Stimulated activated CD4-positive, alpha-beta T cell treated with anti-CD3 and anti-CD28 coated beads, Interleukin-4, amount 100 ng/mL, for 24 hours (primary cell): ENCODE measurements at regions not wholly inside any gene's neighbourhood (a gene's known extent, or its start where the extent isn't known, plus 50 kb on each side); places are given as distances from the start of the nearest gene placed in this dataset.

ENCODE experiments used
- DNase-seq: peaks from one replicate; pipeline ENCODE4 v3.0.0-alpha.2; 2020

DNA sequence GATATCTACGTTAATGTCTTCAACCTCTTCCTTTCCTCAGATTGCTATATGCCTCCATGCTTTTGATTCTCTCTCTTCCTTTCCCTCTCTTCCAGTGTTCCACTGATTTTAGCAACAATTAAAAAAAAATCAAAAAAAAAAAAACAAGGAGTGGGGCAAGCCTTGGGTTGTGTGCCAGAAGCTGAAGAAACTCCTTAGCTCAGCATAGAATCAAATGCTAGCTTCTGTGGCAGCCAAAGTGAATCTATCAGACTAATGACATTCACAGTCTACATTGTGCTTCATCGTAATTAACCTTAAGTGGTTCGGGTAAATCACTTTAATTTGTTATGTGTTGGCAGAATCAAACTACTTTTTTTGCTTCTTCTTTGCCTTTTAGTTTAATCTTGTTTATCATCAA is 237.3 kb downstream of the TMEM167A start:
- DNase-seq = no peak

DNA sequence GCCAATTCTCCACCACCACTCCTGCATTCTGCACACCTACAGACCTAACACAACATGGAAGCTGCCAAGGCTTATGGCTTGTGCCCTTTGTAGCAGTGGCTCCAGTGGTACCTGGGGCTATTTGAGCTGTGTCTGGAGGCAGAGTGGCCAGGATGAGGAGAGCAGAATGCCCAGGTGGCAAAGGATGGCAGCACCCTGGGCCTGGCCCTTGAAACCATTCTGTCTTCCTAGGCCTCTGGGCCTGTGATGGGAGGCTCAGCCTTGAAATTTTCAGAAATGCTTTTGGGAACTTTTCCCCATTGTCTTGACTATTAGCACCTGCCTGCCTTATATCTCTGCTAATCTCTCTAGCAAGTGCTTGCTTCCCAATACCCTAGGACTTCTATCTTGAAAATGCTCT is 241.7 kb downstream of the TMEM167A start:
- no peak for DNase-seq

DNA sequence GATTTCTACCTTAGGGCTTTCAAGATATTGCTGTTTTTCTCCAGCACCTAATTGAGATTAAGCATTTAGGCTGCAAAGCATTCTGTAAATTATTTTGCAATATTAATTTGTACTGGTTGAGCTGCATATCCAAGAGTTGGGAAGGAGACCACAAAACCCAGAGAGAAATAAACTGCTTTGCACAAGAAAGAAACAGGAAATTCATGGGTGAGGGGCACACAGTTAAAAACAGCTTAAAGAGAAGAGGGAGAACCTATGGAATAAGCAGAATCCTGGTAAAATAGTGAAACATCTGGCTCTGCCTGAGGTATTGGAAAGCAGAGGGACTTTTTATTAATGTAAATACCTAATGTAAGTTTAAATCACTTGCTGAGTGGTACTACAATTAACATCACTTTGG is 243.0 kb downstream of the TMEM167A start:
- no peak for DNase-seq

DNA sequence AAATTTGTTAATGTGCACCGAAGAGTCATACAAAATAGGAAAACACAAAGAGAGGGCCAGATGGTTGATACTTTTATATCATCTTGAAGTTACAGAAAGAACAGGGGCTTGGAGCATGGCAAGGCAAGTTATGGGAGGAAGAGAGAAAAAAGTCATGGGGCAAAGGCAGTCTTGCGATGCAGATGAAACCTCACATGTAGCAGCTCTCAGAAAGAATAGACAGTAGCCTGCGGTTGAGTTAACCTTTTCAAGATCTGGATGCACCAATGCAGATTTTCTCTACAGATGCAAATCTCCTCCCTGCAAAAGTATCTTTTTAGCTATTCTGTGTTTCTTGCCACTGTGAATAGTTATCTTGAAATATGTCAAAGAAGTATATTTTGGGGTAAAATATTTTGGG is 243.9 kb downstream of the TMEM167A start:
- no peak for DNase-seq

DNA sequence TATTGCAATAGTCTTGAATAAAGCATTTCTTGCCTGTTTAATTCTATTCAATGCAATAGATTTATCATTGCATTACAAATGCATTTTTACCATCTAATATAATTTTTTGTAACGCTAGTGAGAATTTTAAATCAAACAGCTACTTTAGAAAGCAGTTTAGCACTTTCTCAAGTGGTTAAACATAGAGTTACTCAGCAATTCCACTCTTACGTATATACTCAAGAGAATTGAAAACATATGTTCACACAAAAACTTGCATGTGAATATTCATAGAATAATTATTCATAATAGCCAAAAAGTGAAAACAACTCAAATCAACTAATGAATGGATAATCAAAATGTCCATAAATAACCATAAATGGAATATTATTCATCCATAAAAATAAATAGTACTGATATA is 244.7 kb downstream of the TMEM167A start:
- no peak for DNase-seq

DNA sequence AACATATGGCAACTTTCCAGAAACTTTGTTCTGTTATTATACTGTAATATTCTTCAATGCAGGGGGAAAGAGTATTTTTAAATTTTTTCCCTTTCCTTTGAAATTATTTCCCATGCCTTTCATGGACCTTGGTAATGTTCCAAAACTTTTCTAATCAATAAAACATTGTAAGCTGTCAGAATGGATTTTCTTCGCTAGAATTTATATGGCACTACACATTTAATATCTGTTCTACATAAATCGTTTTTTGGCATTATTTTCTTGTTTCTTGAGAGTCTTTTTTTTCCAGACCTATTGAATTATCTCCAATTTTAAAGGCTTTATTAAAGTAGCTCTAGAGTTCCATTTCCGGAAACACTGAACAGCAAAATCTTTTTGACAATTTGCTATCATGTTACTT is 249.0 kb downstream of the TMEM167A start:
- no peak for DNase-seq

DNA sequence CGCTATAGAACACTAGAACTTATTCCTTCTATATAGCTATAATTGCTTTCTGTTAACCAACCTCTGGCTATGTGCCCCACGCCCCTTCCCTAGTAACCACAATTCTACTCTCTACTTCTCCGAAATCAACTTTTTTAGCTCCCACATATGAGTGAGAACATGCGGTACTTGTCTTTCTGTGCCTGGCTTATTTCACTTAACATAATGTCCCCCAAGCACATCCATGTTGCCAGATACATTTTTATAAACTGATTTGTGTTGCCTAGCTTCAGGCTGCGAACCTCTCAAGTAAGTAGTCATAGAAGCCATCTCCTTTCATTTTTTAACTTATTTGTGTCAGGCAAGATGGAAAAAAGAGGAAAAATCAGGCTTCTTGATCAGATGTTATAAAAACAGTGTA is 249.5 kb downstream of the TMEM167A start:
- no peak for DNase-seq

DNA sequence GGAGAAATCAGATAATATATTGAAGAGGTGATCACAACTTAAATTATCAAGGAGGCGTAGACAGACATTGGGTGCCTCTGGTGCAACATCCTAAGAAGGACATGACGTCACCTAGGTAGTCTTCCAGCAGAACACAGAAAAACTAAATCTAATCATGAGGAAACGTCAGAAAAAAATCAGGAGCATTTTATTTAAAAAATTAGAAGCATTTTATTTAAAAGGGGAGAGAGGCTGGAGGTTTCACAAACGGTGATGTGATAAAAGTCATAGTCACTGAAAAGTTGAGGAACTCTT is 254.6 kb downstream of the TMEM167A start:
- no peak for DNase-seq

DNA sequence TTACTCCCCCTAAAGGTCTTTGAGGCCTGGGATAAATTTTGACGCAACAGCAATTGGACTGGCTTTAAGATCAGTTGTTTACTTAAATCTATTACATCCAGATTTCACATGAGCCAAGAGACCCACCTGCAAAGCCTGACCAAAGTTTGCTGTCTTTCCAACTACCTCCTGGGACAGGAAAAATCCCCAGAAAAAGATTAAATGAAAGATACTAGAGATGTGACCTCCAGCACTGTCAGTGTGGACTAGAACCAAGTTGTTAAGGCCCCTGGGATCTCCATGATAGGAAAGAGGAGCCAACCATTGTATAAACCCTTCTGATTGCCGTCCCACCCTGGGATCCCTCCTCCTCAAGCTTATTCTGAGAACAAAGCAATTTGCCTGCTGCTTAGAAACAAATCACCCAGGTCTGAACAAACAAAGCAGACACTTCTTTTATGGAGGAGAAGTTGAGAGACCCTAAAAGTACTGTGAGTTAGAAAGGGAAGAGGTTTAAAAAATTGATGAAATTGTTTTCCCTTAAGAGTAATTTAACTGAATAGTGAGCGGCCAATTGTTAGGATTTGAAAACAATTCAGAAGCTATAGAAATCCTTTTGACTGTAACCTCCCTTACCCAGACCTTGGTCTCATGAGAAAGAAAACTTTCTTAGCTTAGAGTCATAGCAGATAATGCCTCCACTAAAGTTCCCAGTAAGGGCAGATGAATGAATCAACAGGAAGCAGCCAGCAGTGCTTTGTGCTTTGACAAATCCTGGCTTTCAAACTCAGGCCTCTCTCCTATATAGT is 255.2 kb downstream of the TMEM167A start:
- DNase-seq = no peak

DNA sequence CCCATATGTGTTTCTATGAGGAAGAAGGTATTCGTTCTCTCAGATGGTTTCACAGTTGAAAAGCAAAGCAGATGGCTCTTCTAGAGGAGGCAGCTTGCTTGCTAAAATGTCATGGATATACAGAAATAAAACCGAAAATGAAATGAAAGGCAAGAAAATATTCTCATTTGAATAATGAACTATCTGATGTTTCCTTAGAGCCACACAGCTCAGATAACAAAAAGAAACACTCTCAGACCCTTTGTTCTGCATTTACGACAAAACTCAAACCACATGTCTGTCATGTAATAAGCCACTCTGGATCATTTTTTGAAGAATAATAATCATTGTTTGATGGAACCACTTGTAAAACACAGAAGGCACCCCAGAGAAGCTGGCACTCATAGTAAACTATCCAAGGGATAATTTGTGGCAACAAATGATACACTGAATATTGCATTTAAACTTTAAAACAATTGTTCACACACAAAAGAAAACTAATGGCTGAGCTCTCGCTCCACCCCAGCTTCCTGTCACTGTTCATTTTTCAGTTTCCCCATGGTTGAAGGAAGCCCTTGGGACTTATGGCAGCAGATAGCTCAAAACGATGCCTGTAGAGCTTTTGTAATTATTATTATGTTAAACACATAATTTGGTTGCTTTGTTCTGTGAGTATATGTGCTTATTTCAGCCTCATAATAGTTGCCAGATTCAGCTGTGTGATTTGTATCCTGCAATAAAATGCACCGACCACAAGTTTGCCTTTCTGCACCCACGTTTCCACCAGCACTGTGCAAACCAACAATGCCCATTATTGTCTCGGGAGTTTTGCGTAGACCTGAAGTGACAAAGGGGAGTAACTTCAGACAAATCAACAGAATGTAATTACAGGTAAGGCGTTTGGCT is 256.0 kb downstream of the TMEM167A start:
- no peak for DNase-seq

DNA sequence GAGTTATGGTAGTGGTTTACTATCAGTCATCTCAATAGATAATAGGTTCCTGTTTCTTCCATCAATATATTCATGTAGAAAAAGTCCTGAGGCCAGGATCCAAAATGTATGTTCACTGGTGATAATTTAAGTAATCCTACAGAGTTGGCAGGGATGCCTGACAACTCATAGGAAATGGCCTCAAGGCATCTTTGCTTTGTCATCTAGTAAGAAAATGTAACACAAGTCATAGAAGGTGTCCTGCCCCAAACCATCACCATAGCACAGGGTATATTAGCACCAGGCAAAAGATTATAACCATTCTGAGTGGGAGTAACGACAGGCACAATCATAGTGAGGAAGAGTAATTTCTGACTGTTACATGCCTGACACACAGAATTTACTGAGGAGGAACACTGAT is 257.0 kb downstream of the TMEM167A start:
- DNase-seq = no peak

DNA sequence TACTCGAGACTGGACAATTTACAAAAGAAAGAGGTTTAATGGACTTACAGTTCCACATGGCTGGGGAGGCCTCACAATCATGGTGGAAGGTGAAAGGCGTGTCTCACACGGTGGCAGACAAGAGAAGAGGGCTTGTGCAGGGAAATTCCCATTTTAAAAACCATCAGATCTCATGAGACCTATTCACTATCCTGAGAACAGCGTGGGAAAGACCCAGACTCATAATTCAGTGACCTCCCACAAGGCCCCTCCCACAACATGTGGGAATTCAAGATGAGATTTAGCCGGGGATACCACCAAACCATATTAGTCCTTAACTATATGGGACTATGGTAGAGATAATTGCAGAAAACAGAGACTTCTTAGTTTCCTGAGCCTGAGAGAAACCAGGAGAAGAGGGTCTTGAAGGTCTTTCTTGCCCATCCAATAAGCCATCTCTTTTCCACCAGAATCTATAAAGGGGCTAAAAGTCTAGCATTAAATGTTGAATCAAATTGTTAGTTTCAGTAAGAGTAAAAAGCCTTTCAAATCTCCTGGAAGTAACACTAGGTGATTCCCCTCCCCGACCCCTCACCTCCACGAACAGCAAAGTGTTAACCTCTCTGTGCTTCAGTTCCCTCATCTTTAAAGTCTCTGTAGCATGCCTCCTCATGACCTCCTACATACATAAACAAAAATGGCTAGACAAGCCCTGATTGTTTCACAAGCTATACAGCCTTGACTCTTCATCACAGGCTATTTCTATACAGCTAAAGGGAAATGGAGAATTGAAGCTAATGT is 259.1 kb downstream of the TMEM167A start:
- no peak for DNase-seq

DNA sequence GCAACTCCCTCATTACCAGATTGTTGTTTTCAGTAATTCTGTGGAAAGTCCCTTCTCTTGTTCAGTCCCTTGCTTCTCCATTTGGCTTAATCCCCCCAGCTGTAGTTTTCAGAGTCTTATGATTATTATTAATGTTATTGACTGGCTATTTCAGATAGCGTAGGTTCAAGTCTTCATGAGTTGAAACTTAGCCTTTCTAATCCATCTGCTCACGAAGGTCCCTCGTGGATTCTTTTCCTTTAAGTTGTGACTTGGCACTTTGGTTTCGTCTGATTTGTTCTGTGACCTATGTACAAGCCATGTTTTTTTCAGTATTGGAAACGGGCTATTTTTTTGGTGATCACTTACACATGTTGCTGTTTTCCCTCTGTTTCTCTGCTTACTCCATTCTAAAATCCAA is 260.3 kb downstream of the TMEM167A start:
- DNase-seq = no peak

DNA sequence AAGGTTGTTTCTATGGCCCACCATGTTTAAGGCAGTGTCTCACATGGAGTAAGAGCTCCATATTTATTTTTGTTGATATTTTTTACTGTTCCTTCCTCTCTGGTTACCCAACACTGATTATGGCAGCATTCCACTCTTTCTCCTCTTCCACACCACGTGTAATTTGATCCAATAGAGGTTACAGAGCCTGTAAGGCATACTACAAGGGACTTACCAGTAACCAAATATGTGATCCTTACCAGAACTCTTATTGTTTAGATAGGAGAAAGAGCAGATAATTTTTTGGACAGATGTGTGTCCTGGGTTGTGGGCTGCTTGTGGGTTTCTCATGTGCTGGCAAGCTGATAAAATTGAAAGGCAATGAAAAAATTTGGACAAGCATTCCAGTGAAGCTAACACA is 261.3 kb downstream of the TMEM167A start:
- DNase-seq = no peak

DNA sequence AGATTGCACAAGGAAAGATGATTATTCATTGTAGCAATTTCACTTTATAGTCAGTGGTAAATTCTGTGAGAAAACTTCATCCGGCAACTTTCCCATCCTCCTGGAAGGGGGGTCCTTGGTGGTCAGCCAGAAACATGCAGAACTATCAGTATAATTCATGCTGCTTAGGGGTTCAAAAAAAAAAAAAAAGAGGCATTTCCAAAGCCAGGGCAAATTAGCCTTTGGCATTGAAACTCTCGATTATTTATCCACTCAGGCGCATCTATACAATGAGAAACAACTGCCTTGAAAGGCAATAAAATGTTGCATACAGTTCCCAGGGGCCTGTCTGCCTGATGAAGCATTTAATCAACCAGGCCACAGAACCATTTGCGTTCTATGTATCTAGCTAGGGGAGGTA is 263.3 kb downstream of the TMEM167A start:
- DNase-seq = no peak

DNA sequence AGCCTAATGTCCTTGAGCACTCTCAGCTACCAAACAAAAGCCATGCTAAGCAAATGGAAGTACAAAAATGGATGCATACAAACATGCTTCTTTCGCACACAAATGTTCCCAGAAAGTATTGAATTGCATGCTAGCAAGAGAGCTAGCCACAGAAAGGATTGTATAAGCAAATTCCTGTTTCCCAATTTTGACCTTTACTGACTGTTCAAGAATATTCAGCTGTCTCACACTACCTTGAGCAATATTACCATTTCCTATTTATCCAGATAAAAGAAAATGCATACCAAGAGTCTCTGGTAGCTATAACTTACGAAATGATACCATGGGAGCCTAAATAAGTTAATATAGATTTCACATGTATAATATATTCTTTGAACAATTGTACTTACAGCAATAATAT is 264.6 kb downstream of the TMEM167A start:
- DNase-seq = no peak

DNA sequence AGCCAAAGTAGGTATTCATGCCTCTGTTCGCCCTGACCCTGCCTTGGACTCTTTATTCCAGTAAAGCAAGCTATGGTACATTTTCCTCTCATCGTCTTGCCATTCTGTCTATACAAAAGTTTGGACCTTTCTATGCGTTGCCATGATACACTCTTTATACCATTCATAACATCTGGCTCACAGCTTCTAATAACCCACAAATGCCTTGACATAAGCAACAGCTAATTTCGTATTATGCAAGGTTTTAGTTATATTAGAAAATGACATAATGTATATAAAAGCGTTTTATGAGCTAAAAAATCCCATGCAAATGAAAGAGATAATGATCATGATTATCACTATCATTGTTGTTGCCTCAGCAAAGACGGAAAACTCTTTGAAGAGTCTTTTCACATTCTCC is 265.7 kb downstream of the TMEM167A start:
- no peak for DNase-seq

DNA sequence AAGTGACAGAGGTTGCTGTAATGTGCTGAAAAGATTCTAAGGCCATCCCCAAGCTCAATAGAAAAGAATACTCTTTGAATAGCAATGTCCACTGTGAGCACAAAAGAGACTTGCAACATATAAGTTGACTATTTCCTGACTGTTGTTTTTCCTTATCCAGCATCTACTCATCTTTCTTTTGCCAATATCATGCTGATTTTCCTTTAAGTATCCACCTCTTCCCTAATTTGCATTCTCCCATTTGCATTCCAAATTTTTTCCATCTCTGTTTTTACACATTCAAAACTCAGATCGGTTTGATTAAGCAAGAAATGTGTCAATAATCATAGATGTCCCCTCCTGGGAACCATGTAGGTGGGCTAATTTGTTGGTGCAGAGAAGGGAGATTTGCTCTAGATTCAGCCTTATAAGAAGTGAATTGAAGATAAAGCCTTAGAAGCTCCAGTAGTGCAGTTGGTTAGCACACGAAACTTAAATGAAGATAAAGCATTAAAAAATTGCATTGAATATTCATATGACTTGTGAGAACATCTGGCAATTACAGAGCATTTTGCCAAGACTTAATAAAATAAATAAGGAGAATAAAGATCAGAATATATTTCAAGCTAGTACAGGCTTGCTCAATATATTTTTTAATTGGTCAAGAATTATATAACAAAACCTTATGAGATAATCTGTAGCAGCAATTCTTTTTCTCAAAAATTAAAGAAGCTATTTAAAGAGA is 267.6 kb downstream of the TMEM167A start:
- no peak for DNase-seq

DNA sequence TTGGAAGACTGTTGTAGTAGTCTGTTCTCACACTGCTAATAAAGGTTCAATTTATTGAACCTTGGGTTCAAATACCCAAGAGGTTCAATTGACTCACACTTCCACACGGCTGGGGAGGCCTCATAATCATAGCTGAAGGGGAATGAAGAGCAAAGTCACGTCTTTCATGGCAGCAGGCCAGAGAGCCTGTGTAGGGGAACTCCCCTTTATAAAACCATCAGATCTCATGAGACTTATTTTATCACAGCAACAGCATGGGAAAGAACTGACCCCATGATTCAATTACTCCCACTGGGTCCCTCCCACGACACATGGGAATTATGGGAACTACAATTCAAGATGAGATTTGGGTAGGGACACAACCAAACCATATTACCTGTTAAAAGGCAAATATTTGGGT is 268.2 kb downstream of the TMEM167A start:
- no peak for DNase-seq

DNA sequence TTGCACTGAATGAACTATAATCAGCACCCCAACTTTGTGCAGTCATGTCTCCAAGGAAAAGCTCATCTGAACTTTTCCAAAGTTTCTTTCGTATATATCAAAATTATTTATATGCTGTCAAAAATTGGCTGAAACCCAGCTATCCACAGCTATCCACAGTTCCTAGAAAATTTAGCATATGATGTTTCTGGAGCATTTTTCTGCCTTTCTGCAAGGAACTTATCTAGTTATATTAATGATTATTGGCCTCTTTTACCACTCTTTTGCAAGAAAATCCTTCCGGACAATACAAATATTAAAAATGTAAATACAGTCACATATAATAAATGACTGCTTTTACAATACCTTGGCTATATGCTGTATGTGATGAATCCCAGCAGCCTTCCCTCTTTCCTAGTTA is 270.2 kb downstream of the TMEM167A start:
- no peak for DNase-seq

DNA sequence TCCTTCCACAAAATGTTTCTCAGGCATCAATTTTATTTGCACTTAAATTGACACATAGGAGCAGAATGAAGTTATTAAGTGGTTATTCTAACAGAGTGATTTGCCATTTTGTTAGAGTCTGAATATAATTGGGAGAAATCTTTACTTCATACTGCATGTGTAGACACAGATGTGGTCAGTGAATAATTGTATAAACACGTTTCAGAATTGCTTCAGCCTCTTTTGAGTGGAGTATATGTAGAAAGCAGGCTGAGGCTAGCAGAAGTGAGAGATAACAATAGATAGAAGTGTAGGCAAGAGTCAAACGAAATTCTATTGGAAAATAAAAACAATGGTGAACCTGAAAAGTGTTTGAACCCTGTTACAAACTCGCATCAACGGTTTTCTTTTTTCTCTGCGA is 270.7 kb downstream of the TMEM167A start:
- no peak for DNase-seq

DNA sequence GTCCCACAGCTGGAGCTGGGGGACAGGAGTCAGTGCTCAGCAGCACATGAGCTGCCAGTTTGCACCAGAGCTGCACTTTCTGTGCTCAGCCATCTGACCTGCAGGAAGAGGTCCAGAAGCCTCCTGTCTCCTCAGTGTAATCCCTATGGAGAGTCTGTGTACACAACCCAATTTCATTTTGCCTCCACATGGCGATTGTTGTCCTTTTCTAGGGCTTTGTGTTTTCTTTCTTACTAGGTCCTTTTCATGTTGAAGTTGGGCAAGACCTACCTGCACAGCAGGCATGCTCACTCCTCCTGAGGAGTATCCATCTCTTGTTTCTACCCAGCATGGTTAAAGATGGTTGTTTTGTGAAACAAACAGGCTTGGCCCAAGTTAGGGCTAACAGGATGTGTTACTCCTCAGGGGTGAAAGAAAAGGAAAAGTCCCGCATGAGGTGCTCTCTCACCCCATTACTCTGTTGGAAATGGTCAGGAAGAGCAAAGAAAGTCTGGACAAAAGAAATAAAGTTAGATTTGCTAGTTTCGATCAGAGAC is 273.0 kb downstream of the TMEM167A start:
- no peak for DNase-seq

DNA sequence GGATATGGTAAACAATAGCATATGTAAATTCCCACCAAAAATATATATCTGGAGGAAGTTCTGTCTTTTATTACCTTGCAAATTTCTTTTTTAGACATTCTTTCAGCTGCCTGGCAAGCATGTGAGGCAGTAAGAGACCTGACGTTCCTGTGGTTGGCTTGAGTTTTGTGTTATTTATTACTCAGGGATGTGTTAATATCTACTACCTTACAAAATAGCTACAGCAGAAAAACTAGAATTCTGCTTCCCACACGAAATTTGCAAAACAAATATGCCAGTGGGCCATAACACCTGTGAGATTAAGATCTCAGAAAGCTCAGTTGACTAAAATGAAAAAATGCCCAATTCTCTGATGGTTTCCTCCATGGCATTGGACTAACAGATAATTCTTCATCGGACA is 274.2 kb downstream of the TMEM167A start:
- DNase-seq = no peak
